HG03025 (cell line): ENCODE measurements at regions not wholly inside any gene's neighbourhood (a gene's known extent, or its start where the extent isn't known, plus 50 kb on each side); places are given as distances from the start of the nearest gene placed in this dataset.
A peak's percentile ranks its signal among the peaks of the same experiment; 100 is the strongest.
"Not testable (repeated sequence)": the region's sequence is repeated elsewhere in the genome, so short reads cannot be mapped to it uniquely, and the experiment has no call there.

ENCODE experiments used
- ATAC-seq: cut with Tn5 transposase; IDR thresholded peaks from one replicate; pipeline ENCODE4 v1.9.1; 2021; ENCODE audit warnings: mild to moderate bottlenecking, moderate library complexity; ENCODE audit not compliant: unreplicated experiment, low FRiP score

- no peak for ATAC-seq
These were observed 539.2 kb upstream of the OLFM3 start for GRCh38 chr1:102535829-102536505.

GRCh38 chr1:102531036-102531435, 534.3 kb upstream of the OLFM3 start:
- no peak for ATAC-seq

- no peak for ATAC-seq
These were observed 532.7 kb upstream of the OLFM3 start for GRCh38 chr1:102529446-102529845.

GRCh38 chr1:102500758-102501157, 504.0 kb upstream of the OLFM3 start:
- ATAC-seq: no peak

GRCh38 chr1:102498929-102499328, 502.2 kb upstream of the OLFM3 start:
- ATAC-seq: no peak

GRCh38 chr1:102497810-102498209, 501.1 kb upstream of the OLFM3 start:
- not testable (repeated sequence) for ATAC-seq

GRCh38 chr1:102472520-102472919, 475.8 kb upstream of the OLFM3 start:
- ATAC-seq: no peak

- ATAC-seq: no peak
These were observed 474.0 kb upstream of the OLFM3 start for GRCh38 chr1:102470767-102471166.

GRCh38 chr1:102466487-102466886, 469.8 kb upstream of the OLFM3 start:
- ATAC-seq: no peak

GRCh38 chr1:102463328-102463727, 466.6 kb upstream of the OLFM3 start:
- ATAC-seq: no peak

GRCh38 chr1:102442317-102442716, 445.6 kb upstream of the OLFM3 start:
- ATAC-seq: not testable (repeated sequence)

GRCh38 chr1:102435483-102435882, 438.8 kb upstream of the OLFM3 start:
- peak; percentile 67 for ATAC-seq

GRCh38 chr1:102434421-102434820, 437.7 kb upstream of the OLFM3 start:
- ATAC-seq: no peak

GRCh38 chr1:102431253-102431652, 434.5 kb upstream of the OLFM3 start:
- no peak for ATAC-seq

- no peak for ATAC-seq
These were observed 423.3 kb upstream of the OLFM3 start for GRCh38 chr1:102420034-102420433.
